NOMO-1 (cell line): ENCODE measurements at regions not wholly inside any gene's neighbourhood (a gene's known extent, or its start where the extent isn't known, plus 50 kb on each side); places are given as distances from the start of the nearest gene placed in this dataset.
"Not testable (repeated sequence)": the region's sequence is repeated elsewhere in the genome, so short reads cannot be mapped to it uniquely, and the experiment has no call there.

Experiments used
- DNase-seq, 2 experiments: peaks; one replicate each; lab custom pipeline; 2025; ENCODE audit not compliant: unreplicated experiment in 2 of 2; lab: John Stamatoyannopoulos, UW

GRCh38 chr16:16559179-16559740 is 180.3 kb downstream of the NPIPA7 start:
- not testable (repeated sequence) for DNase-seq

DNA sequence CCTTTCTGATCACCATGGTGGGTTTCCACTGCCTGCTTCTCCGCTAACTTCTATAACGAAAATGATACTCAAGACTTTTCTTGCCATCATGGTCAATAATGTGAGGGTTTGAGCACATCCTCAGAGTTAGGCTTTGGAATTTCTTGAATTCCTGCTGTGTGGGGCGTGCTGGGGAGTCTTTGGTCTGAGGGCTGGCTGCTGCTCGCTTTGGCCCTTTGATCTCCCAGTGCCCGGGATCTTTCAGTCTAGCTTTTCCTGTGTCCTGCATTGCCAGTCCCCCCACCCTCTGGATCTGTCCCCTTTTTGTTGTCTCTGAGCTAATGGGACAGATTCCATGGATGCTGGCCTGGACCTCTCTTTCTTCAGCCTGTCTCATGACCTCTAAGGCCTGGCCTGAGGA is 182.6 kb downstream of the NPIPA7 start:
- DNase-seq: not testable (repeated sequence)

DNA sequence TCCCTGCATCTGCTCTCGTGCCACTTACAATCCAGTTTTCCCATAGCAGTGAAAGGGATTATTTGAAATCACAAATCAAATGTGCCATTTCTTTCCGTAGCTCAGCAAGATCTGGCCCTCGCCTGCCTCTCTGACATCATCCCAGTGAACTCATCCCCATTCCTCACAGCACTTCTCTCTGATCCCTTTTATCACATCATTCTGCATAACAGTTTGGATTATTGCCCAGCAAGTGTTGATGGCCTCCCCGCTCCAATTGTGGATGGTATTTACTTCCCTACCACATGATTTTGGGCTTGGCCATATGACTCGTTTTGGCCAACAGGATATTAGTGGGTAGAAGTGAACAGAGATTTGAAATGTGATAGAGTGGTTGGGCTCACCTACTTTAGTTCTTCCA is 185.0 kb downstream of the NPIPA7 start:
- DNase-seq: not testable (repeated sequence)

DNA sequence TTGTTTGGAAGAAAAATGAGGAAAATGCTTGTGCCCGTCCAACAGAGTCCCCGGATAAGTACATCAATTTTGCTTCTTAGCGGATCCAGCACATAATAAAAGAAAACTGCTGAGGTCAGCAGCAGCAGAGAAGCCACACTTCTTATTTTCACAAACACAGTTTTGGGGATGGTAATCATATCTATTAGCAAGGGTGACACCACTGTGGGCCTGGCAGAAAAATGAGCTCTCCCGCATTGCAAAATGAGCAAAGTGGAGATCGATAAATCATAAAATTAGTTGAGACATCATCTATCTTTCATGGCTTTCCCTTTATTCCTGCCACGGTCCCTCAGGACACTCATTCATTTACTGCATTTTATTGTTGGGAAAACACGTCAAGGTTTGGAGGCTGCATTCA is 186.4 kb downstream of the NPIPA7 start:
- not testable (repeated sequence) for DNase-seq

DNA sequence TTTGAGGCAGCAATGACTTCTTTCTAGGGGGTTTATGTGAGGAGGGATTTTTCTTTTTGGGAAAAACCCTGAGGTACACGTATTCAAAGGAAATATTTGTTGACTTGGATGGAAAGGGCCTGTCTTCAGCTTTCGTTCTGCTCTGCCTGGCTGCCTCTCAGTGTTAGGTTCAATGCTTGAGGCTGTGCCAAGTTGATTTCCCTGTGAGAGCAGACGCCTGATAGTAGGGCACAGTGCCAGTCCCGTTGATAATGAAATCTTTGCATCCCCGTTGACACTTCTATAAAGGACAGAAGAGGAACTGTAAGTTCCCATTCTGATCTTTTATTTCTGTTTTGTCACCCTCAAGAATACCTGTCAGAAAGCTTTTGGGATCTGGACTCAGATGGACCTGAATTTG is 191.1 kb downstream of the NPIPA7 start:
- peak in 1 of 2 experiments; percentile 51 for DNase-seq

DNA sequence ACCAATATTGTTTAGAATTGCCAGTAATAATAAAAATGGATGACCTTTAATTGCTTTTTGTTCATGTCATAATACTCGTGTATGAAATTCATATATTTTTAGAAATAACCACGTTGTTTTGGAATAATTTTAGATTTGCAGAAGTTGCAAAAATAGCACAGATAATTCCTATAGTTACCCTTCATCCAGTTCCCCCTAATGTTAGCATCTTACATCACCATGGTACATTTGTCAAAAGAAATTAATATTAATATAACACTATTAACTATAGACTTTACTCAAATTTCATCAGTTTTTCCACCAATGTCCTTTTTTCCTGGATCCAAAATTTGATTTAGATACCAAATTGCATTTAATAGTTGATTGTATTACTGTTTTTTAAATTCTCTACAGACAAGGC is 191.9 kb downstream of the NPIPA7 start:
- peak in 1 of 2 experiments; percentile 25 for DNase-seq

DNA sequence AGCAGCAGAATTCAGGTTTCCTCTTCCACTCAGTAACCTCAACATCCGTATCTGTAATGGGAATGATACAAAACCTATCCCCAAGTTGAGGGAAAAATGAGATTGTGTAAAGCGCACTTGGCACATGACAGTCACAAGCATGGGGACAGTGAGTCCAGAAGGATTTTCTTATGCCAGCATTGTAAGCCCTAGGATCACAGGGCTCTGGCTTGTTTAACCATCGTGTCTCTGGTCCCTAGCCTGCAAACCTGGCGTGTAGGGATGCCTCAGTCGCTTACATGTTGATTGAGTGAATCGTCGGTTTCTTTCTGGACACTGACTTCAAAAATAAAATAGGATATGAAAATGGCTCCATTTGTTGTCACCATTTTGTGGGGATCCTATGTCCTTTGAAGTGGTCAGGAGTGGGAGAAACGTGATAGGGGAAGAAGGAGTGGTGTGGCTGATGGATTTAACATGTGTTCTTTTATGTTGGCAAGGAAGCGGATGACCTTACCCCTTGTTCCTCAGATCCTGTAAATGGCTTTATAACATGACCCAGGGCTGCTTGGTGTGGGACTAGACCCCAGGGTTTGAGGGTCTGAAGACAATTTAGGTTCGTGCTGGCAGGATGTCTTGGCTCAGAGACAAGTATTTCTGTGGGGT is 193.3 kb downstream of the NPIPA7 start:
- DNase-seq: not testable (repeated sequence)

- DNase-seq: not testable (repeated sequence)
These were observed 198.1 kb downstream of the NPIPA7 start for GRCh38 chr16:16577062-16577461.

DNA sequence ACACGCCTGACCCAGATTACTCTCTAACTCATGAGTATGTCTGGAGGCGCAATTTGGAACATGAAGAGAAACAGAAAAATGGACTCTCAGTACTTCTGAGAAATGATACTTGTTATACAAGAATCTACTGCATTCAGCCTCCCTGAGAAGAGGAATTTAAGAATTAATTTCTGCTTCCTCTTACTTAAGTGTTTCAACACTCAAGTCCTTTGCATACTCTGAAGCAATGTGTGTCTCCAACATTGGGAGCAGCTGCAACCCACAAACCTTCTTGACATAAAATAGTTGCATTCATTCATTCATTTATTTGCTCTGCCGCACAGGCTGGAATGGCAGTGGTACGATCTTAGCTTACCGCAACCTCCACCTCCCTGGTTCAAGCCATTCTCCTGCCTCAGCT is 199.8 kb downstream of the NPIPA7 start:
- DNase-seq: peak; percentile 77 to 99

DNA sequence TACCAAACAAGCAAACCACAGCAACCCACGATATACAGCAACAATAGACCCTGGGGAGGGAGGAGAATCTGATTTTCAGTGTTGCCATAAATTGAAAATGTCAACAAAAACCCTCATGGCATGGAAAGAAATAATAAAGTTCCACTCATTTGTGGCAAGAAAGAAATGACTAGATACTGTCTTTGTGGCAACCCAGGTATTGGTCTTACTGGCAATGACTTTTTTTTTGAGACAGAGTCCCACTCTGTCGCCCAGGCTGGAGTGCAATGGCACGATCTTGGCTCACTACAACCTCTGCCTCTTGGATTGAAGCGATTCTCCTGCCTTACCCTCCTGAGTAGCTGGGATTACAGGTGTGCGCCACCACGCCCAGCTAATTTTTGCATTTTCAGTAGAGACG is 204.0 kb downstream of the NPIPA7 start:
- DNase-seq: not testable (repeated sequence)

- DNase-seq: not testable (repeated sequence)
These were observed 207.2 kb downstream of the NPIPA7 start for GRCh38 chr16:16586073-16586651.

- not testable (repeated sequence) for DNase-seq
These were observed 208.0 kb downstream of the NPIPA7 start for GRCh38 chr16:16586969-16587368.

- DNase-seq: not testable (repeated sequence)
These were observed 209.5 kb downstream of the NPIPA7 start for GRCh38 chr16:16588436-16588835.

DNA sequence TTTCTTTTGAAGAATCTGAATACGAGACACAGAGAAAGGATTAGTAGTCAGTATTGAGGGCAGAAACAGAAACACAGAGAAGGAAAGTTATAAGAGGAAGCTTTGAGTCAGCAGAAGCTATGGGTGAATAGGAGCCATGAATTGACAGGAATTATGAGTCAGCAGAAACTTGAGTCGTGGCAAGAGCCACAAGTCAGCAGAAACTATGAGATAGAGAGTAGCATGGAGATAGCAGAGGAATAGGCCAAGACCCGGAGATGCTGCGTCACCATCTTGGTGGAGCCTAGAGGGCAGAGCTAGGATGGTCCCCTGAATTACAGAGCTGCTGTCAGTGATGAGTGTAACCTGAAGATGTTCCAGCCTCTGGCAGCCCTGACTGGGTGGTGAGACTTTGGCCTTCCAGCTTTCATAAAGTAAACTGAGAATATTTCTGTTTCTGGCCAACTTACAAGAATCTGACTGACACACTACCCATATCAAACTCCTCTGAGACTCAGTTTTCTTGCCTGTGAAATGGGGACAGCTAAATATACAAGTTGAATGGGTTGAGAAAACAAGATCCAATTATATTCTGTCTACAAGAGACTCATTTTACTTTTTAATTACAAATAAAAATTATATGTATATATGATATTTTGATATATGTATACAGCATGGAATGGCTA is 211.8 kb downstream of the NPIPA7 start:
- DNase-seq: not testable (repeated sequence)

- peak; percentile 53 to 54 for DNase-seq
These were observed 214.4 kb downstream of the NPIPA7 start for GRCh38 chr16:16593156-16593863.

GRCh38 chr16:16595029-16595718 is 216.2 kb downstream of the NPIPA7 start:
- DNase-seq: not testable (repeated sequence)

- DNase-seq: not testable (repeated sequence)
These were observed 222.3 kb downstream of the NPIPA7 start for GRCh38 chr16:16601239-16601638.

DNA sequence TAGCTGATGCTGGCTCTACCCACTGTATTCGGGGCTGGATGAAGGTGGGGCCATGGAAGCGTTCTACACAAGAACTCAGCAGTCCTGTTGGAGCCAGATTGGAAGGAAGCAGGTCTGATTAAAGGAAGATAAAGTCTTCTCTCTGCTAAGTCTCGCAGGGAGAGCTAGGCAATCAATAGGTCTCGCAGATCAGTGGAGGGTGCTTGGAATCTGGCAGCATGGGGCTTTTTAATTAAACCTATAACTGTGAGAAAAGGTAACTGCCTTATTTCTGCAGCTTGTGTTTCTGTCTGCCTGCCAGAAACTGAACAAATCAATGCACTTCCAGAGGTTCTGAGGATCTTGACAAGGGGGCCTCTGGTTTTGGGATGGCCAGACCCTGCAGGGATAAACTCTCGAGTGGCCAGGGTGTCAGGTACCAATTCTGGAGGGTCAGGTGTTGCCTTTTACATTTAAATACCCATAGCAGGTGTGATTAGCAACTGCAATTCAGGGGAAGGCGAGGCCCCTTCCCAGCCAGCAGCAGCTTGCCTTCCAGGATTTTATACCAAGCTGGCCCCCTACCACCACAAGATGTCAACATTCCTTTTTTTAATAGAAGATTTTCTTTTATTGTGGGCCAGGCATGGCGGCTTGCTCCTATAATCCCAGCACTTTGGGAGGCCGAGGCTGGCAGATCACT is 228.6 kb downstream of the NPIPA7 start:
- not testable (repeated sequence) for DNase-seq

DNA sequence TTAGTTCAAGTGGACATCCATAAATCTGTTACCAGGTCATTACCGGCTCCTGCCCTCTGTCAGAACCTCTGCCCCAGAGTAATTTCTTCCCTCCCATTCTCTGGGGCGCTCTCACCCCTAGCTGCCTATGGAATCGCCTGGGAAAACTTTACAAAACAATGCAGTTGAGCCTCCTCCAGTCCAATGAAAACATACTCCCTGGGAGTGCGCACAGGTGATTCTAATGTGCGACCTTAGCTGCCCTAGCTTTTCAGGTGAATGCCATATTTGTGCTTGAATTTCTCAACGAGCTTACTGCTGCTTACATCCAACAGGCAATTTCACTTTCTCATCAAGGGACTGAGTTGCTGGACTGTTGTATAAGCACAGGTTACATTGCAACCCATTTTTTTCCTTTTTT is 230.7 kb downstream of the NPIPA7 start:
- DNase-seq: not testable (repeated sequence)
